ENCODE measurements at regions not wholly inside any gene's neighbourhood (a gene's known extent, or its start where the extent isn't known, plus 50 kb on each side); places are given as distances from the start of the nearest gene placed in this dataset.
A peak's percentile ranks its signal among the peaks of the same experiment; 100 is the strongest.
"Not testable (repeated sequence)": the region's sequence is repeated elsewhere in the genome, so short reads cannot be mapped to it uniquely, and the experiment has no call there.

GRCh38 chr18:59038295-59039039 lies 101.2 kb upstream of the SEC11C start:
- DNase-seq: no peak

DNA sequence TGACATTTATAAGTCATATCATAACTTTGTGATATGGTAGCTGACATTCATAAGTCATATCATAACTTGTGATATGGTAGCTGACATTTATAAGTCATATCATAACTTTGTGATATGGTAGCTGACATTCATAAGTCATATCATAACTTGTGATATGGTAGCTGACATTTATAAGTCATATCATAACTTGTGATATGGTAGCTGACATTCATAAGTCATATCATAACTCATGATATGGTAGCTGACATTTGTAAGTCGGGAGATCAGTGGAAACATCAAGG lies 100.7 kb upstream of the SEC11C start:
- DNase-seq: not testable (repeated sequence)

GRCh38 chr18:59039449-59039848 lies 100.2 kb upstream of the SEC11C start:
- DNase-seq: no peak

DNA sequence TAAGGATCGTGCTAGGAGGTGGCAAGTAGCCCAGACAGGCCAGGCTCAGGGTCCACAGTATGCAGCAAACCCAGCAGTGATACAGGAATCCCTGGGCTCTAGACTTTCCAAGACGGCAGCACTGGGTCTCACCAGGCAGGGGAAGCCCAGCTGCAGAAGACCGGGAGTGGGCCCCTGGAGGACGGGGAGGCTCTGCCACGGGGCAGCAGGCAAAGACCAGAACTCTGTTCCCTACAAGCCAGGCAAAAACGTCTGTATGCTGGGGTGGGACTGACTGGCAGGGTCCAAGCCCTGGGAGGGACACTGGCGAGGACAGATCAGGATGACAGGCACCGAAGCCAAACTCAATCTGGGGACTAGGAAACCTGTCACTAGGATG lies 98.9 kb upstream of the SEC11C start:
- no peak for DNase-seq

DNA sequence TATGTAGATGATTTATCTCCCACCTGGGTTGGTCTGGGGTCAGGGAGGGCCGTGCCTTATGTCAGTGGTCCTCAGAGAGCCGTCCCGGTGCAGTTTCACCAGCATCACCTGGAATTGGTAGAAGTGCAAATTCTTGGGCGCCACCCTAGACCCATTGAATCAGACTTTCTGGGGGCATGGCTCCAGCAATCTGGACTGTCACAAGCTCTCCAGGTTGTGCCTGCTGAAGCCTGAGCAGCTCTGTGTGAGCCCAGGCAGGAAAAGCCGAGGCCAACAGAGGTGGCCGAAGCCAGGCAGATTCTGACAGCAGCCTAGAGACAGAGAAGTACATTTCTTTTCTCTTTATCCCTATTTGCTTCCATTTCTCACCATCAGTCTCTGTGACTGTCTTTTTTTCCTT lies 98.4 kb upstream of the SEC11C start:
- no peak for DNase-seq

DNA sequence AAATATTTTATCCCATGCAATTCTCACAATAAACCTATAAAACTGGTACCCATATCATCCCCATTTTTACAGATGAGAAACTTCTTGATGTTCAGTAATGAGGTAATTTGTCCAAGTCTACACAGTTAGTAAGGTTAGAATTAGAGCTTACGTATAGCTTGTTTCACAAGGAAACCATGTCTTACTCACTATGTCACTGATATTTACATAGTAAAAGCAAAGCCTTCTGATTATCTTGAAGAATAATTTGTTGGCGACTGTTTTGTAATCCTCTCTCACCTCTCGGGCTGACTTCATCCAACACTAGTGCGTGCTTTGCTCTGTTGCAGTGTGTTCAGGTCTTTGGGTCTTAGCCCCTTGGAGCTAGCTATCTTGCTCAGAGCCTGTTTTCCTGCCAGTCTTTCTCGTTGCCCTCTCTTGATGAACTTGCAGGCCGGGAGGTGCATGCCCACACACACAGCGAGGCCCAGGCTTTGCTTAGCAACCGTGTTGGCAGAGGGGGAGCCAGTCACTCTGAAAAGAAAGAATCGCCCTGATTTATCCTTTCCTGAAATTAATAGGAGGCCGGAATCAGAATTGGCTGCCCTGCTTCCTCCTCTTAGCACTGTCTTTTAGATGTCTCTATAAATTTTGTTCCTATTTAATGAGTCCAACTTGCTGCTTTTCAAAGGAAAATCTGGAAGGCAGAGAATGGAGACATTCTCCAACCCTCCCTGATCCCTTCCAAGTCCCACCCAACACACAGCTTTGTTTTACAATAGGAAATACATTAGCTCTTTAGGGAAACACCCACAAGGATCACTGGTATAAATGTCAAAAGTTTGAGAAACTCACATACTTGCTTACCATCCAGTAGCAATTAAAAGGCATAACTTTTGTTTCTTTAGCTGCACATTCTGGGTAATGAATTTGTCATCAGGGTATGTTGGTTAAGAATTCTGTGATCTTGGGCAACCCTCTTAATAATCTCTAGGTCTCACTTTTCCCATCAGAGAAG lies 97.6 kb upstream of the SEC11C start:
- DNase-seq: no peak

DNA sequence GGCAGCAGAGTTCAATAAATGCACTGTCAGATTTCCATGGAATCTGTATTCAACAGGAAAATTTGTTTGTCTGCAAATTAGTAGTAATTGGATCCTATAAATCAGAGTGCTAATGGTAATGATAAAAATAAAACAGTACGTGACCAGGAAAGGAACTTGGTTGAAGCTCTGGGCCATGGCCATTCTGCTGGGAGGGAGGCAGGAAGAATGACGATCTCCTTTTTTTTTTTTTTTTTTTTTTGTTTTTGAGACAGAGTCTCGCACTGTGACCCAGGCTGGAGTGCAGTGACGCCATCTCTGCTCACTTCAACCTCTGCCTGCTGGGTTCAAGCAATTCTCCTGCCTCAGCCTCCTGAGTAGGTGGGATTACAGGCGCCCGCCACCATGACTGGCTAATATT lies 94.8 kb upstream of the SEC11C start:
- DNase-seq: no peak

DNA sequence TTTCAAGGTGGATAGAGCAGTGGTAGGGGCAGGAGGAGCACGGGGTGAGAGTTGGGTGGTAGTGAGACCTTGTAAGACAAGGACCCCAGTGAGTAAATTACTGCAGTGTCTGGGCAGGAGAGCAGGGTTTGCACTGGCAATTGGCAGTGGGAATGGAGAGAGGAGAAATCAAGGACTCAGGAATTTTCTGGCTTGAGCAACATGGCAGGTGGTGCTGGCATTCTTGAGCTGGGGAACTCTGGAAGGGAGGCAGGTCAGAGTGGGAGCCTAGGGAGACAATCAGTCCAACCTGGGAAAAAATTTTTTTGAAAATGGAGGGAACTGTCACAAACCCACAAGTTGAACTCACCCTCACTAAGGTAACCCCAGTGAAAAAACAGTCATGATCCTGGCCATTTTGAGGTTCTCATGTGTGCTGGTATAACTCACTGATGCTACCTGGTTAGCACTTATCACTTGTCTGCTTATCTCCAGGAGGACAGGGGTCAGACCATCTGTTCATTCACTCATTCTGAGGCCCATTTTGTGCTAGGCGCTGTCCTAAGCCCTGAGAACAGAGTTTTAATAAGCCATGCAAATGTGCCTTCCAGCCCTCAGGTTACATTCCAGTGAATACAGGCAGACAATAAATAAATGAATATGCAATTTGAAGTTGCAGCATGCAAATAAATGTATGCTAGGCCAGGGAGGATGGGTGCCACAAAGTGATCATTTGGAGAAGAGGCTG lies 92.2 kb upstream of the SEC11C start:
- no peak for DNase-seq

DNA sequence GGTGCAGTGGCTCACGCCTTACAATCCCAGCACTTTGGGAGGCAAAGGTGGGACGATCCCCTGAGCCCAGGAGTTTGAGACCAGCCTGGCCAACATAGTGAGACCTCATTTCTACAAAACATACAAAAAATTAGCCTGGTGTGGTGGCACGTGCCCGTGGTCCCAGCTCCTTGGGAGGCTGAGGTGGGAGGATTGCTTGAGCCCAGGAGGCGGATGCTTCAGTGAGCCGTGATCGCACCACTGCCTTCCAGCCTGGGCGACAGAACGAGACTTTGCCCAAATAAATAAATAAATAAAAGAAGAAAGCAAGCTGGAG lies 91.7 kb upstream of the SEC11C start:
- no peak for DNase-seq

DNA sequence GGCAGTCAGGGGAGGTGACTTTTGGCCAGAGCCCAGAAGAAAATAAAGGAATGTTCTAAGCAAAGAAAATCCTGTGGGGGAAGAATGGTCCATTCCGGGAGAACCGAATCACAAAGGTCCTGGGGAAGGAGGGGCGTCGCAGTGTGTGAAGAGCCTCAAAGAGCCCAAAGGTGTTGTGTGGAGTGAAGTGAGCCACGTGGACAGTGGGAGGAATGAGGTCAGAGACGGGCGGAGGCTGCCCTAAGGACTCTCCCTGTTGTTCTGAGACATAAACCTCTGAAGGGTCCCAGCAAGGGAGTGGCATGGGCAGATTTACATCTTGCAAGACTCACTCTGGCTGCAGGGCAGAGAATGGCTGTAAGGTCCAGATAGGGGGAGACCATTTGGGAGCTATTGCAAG lies 91.3 kb upstream of the SEC11C start:
- no peak for DNase-seq

GRCh38 chr18:59049721-59050660 lies 89.7 kb upstream of the SEC11C start:
- no peak for DNase-seq

DNA sequence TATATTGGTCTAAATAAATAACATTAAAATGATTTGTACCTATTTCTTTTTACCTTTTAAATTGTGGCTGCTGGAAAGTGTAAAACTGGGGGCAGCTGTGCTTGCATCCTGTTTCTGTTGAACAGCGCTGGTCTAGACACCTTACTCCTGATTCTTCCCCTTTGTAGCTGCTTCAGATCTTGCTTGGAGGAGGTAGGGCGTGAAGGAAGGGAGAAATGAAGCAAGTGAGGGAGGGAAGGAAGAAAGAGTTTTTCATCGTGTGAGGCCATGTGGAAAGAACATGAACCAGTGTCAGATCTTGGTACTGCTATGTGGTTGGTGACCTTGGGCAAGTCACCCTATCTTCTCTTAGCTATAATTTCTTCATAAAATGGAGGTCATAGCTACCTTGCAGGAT lies 89.0 kb upstream of the SEC11C start:
- no peak for DNase-seq

- no peak for DNase-seq
Measured at GRCh38 chr18:59051470-59052165, 88.1 kb upstream of the SEC11C start.

- DNase-seq: no peak
Measured at GRCh38 chr18:59052965-59053820, 86.5 kb upstream of the SEC11C start.

GRCh38 chr18:59054496-59055287 lies 85.0 kb upstream of the SEC11C start:
- no peak for DNase-seq

DNA sequence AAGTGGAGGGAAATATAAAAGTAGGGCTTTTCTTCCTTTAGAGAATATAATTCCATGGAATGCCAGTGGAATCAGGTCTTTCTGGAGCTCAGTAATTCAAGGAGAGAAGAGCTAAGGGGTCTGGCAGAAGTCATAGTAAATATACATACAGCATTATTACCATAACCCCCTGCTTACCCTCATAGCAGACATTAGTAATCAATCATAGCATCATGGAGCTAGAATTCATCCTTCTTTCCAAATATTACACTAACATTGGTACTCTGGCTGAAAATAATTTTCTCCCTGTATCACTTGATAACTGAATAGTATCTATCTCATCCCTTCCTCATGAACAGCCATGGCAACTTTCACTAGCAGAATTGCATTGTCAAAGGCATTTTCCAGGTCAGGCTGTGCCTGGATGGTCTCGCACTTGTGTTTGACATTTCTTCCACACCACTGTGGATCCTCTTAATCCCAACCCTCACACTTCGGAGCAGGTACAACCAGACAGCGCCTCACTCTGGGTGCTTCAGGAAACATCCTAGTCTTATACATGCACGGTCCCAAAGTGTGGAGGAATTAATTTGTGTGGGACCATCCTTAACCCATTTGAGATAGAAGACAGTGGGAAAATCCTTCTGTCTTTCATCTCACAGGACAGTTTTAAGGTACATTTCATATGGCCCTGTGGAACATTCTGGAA lies 84.2 kb upstream of the SEC11C start:
- DNase-seq: no peak

DNA sequence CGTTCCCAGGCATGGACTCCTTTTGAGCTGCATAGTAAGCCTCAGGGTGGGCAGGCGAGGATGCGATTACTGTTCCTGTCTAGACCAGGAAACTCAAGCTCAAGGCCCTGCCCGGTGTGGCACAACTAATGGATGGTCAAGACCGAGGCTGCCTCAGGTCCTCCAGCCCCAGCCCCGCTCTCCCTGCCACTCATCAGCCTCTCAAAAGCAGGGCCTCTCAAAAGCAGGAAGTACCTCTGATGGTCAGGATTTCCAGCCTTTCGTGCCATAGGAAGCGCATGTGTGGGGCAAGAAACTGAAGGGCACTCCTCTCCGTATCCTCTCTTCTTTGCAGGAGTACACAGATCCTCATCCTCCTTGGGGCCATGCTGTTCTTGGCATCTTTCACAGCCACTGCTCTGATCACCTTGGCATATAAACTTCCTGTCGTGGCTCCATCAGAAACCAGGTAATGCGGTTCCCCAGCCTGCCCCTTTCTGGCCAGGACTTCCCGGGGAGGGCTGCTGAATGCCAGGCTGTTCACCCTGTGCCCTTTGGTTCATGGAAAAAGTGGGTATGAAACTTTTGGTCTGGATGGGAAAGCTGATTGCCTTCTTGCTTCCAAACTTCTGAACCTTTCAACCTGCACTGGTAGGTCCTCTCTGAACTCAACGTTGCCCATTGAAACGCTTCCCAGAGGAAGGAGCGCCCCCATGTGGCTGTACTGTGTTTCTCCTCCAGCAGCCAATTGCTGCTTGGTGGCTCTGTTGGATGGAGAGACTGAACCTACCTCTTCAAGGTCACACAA lies 82.8 kb upstream of the SEC11C start:
- peak; percentile 13 to 58 for DNase-seq

DNA sequence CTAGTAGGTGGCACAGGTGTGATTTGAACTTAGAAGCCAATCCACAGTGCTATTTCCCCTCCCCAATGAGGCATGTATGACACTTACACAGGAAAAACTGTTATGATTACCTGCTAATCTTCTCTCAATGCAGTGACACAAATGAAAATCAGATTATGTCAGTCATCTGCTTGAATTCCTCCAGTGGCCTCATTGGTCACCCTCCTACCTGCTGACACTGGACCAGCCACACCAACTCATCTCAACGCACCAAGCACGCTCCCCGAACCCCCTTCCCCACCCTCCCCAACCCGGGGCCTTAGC lies 82.2 kb upstream of the SEC11C start:
- no peak for DNase-seq

GRCh38 chr18:59057969-59058368 lies 81.7 kb upstream of the SEC11C start:
- DNase-seq: no peak

Measured in AML-193 (cell line).